ENCODE measurements at regions not wholly inside any gene's neighbourhood (a gene's known extent, or its start where the extent isn't known, plus 50 kb on each side); places are given as distances from the start of the nearest gene placed in this dataset.

- TF ChIP-seq CTCF (tag by site-specific recombination; IDR thresholded peaks at IDR 0.05) (no peak), ZNF394 (tag by site-specific recombination; IDR thresholded peaks at IDR 0.05; ENCODE audit: borderline replicate concordance) (no peak), ZNF138 (tag by site-specific recombination; IDR thresholded peaks at IDR 0.05; ENCODE audit: borderline replicate concordance) (no peak), ZNF335 (tag by site-specific recombination; conservative IDR thresholded peaks at IDR 0.05) (no peak), ATF2 (tag by site-specific recombination; IDR thresholded peaks at IDR 0.05; ENCODE audit: low read depth) (no peak), ZNF114 (tag by site-specific recombination; IDR thresholded peaks at IDR 0.05) (no peak), ZNF513 (tag by site-specific recombination; IDR thresholded peaks at IDR 0.05) (no peak), ZNF704 (tag by site-specific recombination; IDR thresholded peaks at IDR 0.05) (no peak), ZNF423 (tag by site-specific recombination; IDR thresholded peaks at IDR 0.05) (no peak)
Measured at GRCh38 chr18:10033016-10033399, 119.2 kb downstream of the VAPA start.
